Spleen (tissue), 7 donors: ENCODE measurements at regions not wholly inside any gene's neighbourhood (a gene's known extent, or its start where the extent isn't known, plus 50 kb on each side); places are given as distances from the start of the nearest gene placed in this dataset.

Experiments used
- CTCF ChIP-seq, 11 experiments: fragments of 200-600 bp in 7 of 11; fragments of 450-650 bp in 4 of 11; sonication (generic) in 4 of 11; IDR thresholded peaks in 8 of 11; conservative IDR thresholded peaks in 3 of 11; 1 replicate in 7 of 11; 2 replicates in 4 of 11; pipeline versions ENCODE4 v1.4.0 to v1.8.0; 2016 to 2021; ENCODE audit warnings: antibody characterized with exemption in 11 of 11, inconsistent platforms in 4 of 11, mild to moderate bottlenecking in 1 of 11
- POLR2A ChIP-seq, 3 donors: fragments of 450-650 bp; IDR thresholded peaks; one replicate each; pipeline ENCODE4 v1.5.1; 2017; ENCODE audit warnings: antibody characterized with exemption in 3 of 3, mild to moderate bottlenecking in 1 of 3
- POLR2AphosphoS5 ChIP-seq, 3 donors: sonication (generic); formaldehyde crosslinking; IDR thresholded peaks; one replicate each; pipeline ENCODE4 v1.5.1; 2017; ENCODE audit warnings: antibody characterized with exemption in 3 of 3
- donor health status: DM: no; HTN: no; CAD: no; lungs with moderate emphysema.
- donor health status: DM: no; HTN: no; CAD: no.
- donor health status: DM: no; HTN: no; CAD: no.

- no peak for TF ChIP-seq CTCF (IDR thresholded peaks at IDR 0.05 in 8 of 11, conservative IDR thresholded peaks at IDR 0.05 in 3 of 11)
- no peak for TF ChIP-seq POLR2A (IDR thresholded peaks at IDR 0.05)
- TF ChIP-seq POLR2AphosphoS5 (IDR thresholded peaks at IDR 0.05), result no peak
These were observed 51.6 kb upstream of the CTNNBL1 start for GRCh38 chr20:37642246-37642645.
